Progenitor cell of endocrine pancreas (in vitro differentiated cells): ENCODE measurements at regions not wholly inside any gene's neighbourhood (a gene's known extent, or its start where the extent isn't known, plus 50 kb on each side); places are given as distances from the start of the nearest gene placed in this dataset.

Experiments used
- DNase-seq: peaks from one replicate; pipeline ENCODE4 v3.0.0; 2021; ENCODE audit warnings: low spot score; ENCODE audit not compliant: unreplicated experiment
- H3K27ac Mint-ChIP-seq: 2 replicates; pipeline ENCODE4 v1.8.0; 2021; ENCODE audit warnings: mild to moderate bottlenecking, moderate library complexity, mixed read lengths
- H3K27me3 Mint-ChIP-seq: 2 replicates; pipeline ENCODE4 v1.8.0; 2021; ENCODE audit warnings: mixed read lengths
- H3K36me3 Mint-ChIP-seq: 2 replicates; pipeline ENCODE4 v1.8.0; 2022; ENCODE audit warnings: mixed read lengths; ENCODE audit not compliant: insufficient read depth
- H3K4me1 Mint-ChIP-seq: 2 replicates; pipeline ENCODE4 v1.8.0; 2021; ENCODE audit warnings: low read depth, mixed read lengths
- H3K4me3 Mint-ChIP-seq: 2 replicates; pipeline ENCODE4 v1.8.0; 2021; ENCODE audit warnings: low read depth, mild to moderate bottlenecking, moderate library complexity, mixed read lengths
- H3K9me3 Mint-ChIP-seq: 2 replicates; pipeline ENCODE4 v1.8.0; 2021; ENCODE audit warnings: low read depth, mixed read lengths
- TF ChIP-seq, protein P1 (sequence below): fragments of 200-600 bp; sonication (generic); IDR thresholded peaks from one replicate; pipeline ENCODE4 v1.5.0; 2021; ENCODE audit warnings: antibody characterized with exemption, mild to moderate bottlenecking; ENCODE audit not compliant: unreplicated experiment

DNA sequence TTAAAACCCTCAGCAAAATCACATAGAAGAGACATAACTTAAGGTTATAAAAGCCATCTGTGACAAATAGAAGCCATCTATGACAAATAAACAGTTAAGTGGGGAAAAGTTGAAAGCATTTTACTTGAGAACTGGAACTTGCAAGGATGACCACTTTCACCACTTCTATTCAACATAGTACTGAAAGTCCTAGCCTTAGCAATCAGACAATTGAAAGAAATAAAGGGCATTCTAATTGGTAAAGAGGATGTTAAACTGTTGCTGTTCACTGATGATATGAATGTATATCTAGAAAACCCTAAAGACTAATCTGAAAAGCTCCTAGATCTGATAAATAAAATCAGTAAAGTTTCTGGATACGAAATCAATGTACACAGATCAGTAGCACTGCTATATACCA is 186.9 kb upstream of the SATB1 start:
- no peaks in the 10 kb centered on the region for H3K36me3 Mint-ChIP-seq
- TF ChIP-seq, protein P1, sequence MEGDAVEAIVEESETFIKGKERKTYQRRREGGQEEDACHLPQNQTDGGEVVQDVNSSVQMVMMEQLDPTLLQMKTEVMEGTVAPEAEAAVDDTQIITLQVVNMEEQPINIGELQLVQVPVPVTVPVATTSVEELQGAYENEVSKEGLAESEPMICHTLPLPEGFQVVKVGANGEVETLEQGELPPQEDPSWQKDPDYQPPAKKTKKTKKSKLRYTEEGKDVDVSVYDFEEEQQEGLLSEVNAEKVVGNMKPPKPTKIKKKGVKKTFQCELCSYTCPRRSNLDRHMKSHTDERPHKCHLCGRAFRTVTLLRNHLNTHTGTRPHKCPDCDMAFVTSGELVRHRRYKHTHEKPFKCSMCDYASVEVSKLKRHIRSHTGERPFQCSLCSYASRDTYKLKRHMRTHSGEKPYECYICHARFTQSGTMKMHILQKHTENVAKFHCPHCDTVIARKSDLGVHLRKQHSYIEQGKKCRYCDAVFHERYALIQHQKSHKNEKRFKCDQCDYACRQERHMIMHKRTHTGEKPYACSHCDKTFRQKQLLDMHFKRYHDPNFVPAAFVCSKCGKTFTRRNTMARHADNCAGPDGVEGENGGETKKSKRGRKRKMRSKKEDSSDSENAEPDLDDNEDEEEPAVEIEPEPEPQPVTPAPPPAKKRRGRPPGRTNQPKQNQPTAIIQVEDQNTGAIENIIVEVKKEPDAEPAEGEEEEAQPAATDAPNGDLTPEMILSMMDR: no peak
- H3K27ac Mint-ChIP-seq: no peak overlapping the region
- H3K4me3 Mint-ChIP-seq: no peak overlapping the region
- H3K27me3 Mint-ChIP-seq: no peaks in the 10 kb centered on the region
- DNase-seq: no peak
- no peaks in the 10 kb centered on the region for H3K4me1 Mint-ChIP-seq
- peaks cover 8% of the 10 kb centered on the region for H3K9me3 Mint-ChIP-seq

- Mint-ChIP-seq H3K4me1 (no peaks in the 10 kb centered on the region), H3K9me3 (peaks cover 8% of the 10 kb centered on the region), H3K27me3 (no peaks in the 10 kb centered on the region), H3K36me3 (no peaks in the 10 kb centered on the region), H3K4me3 (no peak overlapping the region), H3K27ac (no peak overlapping the region)
- no peak for DNase-seq
- TF ChIP-seq, protein P1: no peak
Observed at GRCh38 chr3:18609187-18609586, 184.0 kb upstream of the SATB1 start.

GRCh38 chr3:18597919-18598318 is 172.8 kb upstream of the SATB1 start:
- H3K36me3 Mint-ChIP-seq: peaks cover 4% of the 10 kb centered on the region
- no peak overlapping the region for H3K4me3 Mint-ChIP-seq
- H3K4me1 Mint-ChIP-seq: no peaks in the 10 kb centered on the region
- H3K9me3 Mint-ChIP-seq: peaks cover 22% of the 10 kb centered on the region
- TF ChIP-seq, protein P1: no peak
- H3K27ac Mint-ChIP-seq: no peak overlapping the region
- no peaks in the 10 kb centered on the region for H3K27me3 Mint-ChIP-seq
- DNase-seq: no peak

- H3K27me3 Mint-ChIP-seq: no peaks in the 10 kb centered on the region
Observed at GRCh38 chr3:18593231-18593630, 168.1 kb upstream of the SATB1 start.

DNA sequence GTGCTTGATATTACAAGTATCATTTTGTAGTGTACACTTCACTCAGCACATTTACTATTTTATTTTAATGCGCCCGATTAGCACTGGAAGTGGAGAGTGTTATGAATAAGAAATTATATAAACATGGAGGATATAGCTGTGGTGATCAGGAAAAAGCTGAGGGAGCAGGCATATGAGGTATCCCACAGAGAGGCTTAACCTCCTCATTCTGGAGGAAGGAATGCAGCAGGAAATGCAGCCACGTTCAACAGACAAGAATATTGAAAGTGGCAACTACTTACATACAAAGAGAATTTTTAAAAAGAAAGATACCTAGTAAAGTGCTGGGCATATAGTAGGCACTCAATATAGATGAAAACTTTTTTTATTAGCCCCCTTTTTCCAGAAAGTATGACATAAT is 166.0 kb upstream of the SATB1 start:
- H3K27ac Mint-ChIP-seq: no peak overlapping the region
- H3K36me3 Mint-ChIP-seq: no peaks in the 10 kb centered on the region
- no peaks in the 10 kb centered on the region for H3K9me3 Mint-ChIP-seq
- DNase-seq: no peak
- TF ChIP-seq, protein P1: no peak
- no peaks in the 10 kb centered on the region for H3K27me3 Mint-ChIP-seq
- H3K4me1 Mint-ChIP-seq: no peaks in the 10 kb centered on the region
- no peak overlapping the region for H3K4me3 Mint-ChIP-seq

More at GRCh38 chr3:18593231-18593630, 168.1 kb upstream of the SATB1 start:
- Mint-ChIP-seq H3K27ac (no peak overlapping the region), H3K4me1 (no peaks in the 10 kb centered on the region), H3K9me3 (peaks cover 10% of the 10 kb centered on the region), H3K36me3 (peaks cover 1% of the 10 kb centered on the region), H3K4me3 (no peak overlapping the region)
- TF ChIP-seq, protein P1: no peak
- DNase-seq: no peak
